NT2/D1 (cell line): ENCODE measurements at regions not wholly inside any gene's neighbourhood (a gene's known extent, or its start where the extent isn't known, plus 50 kb on each side); places are given as distances from the start of the nearest gene placed in this dataset.

Source experiments
- SUZ12 ChIP-seq: IDR thresholded peaks from 2 replicates; pipeline ENCODE4 v1.6.1; 2011; ENCODE audit not compliant: insufficient read length, insufficient read depth; ENCODE audit errors: extremely low read depth
- YY1 ChIP-seq: IDR thresholded peaks from 2 replicates; pipeline ENCODE4 v1.6.1; 2011; ENCODE audit not compliant: insufficient read length, insufficient read depth
- ZNF274 ChIP-seq: IDR thresholded peaks from 2 replicates; pipeline ENCODE4 v1.6.1; 2011; ENCODE audit warnings: mild to moderate bottlenecking, low read depth, low read length

- TF ChIP-seq YY1 (no peak), ZNF274 (no peak), SUZ12 (no peak)
Observed at GRCh38 chr3:6018456-6018855, 830.9 kb downstream of the EDEM1 start.
